ENCODE measurements at regions not wholly inside any gene's neighbourhood (a gene's known extent, or its start where the extent isn't known, plus 50 kb on each side); places are given as distances from the start of the nearest gene placed in this dataset.

DNA sequence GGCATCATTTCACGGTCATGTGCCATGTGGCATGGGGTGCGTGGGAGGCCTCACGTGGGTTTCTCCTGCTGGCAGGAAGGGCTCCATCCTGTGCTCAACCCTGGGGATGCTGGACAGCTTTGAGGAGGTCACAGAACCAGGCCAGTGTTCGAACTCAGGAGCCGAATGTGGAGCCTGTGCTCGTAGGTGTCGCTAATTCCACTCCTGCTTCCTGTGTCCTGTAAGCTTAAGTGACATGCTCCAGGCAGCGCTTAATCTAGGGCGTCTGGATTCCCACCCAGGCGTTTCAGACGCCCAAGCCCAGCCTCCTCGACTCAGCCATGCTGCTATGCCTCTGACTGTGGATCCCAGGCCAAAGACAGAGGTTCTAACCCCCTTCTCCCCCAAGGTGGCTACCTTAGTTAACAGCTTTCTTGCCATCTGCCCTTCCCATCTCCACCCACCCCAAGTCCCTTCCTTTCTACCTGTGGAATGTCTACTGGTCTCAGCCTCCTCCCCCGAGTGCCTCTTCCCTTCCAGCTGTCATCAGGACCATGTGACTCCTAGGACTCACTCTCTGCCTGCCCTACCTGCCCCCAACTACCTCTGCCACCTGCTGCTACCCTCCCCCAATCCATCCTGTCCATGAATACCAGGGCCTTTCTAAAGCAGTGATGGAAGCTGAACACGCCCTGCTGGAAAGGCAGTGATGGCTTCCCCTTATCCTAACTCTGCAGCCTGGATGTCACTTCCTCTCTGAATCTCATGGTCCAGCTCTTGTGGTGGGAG lies 255.1 kb downstream of the CDH26 start:
- DNase-seq (ENCODE audit: low spot score) = no peak

GRCh38 chr20:60214901-60215815 lies 256.9 kb downstream of the CDH26 start:
- DNase-seq (ENCODE audit: low spot score) = no peak

DNA sequence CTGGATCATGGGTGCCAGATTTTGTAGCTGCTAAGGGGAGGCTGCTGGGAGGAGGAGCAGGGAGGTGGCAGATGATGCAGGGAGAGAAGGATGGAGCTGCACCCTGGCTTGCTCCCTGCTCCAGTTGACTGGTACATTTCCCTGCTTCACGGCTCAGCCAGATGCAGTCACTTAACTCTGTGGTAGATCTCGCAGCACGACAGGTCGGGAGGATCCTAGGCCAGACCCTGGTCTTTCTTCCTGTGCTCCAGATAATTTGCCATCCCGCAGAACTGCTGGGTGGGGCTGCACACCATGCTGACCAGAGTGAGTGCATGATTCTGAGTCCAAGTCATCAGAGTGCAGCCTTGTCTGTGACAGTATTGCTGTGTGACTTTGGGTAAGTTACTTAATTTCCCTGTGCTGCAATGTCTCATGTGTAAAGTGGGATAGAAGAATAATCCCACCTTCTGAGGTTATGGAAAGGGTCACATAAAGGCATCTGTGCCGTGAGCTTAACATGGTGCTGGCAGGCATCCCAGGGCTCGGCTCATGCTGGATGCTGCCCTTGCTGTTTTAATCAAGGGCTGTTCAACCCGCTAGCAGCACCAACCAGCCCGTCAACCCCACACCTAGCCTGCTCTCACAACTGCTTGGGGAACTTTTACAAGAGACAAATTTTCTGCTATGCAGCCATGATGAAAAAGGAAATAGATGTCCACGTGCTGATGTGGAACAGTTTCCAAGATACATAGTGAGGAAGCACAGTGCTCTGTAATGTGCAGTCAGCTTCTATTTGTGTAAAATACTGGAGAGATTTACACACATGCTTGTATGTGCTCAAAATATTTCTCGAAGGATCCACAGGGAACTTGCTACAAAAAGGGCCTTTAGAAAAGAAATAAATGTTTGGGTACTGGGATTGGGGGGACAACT lies 257.9 kb downstream of the CDH26 start:
- DNase-seq (ENCODE audit: low spot score) = no peak

DNA sequence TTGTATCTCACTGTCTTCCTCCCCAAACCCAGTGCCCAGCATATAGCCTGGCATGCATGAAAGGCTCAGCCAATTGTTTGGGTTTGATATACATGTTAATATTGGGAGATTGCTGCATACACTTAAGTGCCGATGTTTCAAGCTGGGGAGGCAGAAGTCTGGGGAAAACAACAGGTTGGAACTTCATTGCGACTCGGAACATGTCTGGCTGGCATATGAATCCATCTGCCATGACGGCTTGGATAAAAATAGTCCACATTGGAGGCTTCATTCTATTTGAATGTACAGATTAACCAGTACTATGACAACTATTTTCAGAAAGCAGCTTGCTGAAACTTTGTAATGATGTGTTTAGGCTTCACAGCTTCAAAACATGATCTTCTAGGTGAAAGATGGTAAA lies 261.0 kb downstream of the CDH26 start:
- DNase-seq (ENCODE audit: low spot score) = no peak

DNA sequence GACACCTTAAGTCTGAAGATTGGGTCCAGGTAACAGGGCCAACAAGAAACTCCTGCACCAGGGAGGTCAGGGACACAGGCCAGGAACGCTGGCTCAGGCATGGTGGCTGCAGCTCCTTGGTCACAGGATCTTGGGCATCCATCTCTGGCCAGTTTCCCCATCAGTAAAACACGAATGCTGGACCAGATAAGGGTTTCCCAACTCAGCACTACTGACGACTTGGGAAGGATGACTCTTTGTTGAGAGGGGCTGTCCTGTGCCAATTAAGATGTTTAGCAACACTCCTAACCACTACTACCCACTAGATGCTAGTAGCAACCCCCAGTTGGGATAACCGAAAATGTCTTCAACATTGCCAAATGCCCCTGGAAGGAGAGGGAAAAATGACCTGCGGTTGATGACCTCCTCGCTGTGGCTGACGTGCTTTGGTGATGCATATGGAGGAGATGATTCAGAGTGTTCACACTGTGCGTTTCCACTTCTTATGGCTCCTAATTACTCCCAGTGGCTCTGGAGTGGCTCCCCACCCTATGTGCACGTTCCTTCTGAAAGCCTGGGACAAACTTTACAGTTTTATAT lies 261.9 kb downstream of the CDH26 start:
- no peak for DNase-seq (ENCODE audit: low spot score)

- DNase-seq (ENCODE audit: low spot score) = no peak
These were observed 262.5 kb downstream of the CDH26 start for GRCh38 chr20:60220706-60221105.

- DNase-seq (ENCODE audit: low spot score) = no peak
These were observed 263.4 kb downstream of the CDH26 start for GRCh38 chr20:60221593-60221992.

GRCh38 chr20:60222497-60222896 lies 264.3 kb downstream of the CDH26 start:
- no peak for DNase-seq (ENCODE audit: low spot score)

DNA sequence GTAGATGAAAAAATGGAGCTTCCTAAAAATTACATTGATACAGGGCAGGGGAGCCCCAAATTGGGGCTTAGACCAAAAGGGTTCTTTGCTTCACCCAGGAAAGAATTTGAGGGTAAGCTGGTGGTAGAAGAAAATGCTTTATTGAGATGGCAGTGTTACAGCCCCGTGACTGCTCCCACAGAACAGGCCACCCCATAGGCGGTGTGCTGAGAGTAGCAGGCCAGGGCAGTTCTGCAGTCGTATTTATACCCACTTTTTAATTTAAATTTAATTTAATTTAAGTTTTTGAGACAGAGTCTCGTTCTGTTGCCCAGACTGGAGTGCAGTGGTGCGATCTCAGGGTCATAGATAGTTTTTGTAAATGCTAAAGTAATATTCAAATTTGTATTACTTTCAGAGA lies 265.0 kb downstream of the CDH26 start:
- no peak for DNase-seq (ENCODE audit: low spot score)

DNA sequence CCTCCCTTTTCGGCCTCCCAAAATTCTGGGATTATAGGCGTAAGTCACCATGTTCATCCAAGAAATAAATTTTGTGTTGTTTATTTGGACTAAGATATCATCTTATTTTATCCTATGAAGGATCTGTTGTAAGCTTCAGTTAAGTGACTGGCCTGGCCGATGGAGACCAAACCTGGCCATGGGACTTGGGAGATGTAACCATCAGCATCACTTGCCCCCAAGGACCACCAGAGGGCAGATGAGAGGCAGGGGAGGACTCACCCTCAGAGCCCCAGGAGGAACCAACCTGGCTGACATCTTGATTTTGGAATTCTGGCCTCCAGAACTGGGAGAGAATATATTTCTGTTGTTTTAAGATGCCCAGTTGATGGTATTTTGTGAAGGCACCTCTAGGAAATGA lies 266.7 kb downstream of the CDH26 start:
- DNase-seq (ENCODE audit: low spot score) = no peak

GRCh38 chr20:60228255-60228654 lies 270.0 kb downstream of the CDH26 start:
- no peak for DNase-seq (ENCODE audit: low spot score)

GRCh38 chr20:60232380-60232779 lies 274.2 kb downstream of the CDH26 start:
- no peak for DNase-seq (ENCODE audit: low spot score)

DNA sequence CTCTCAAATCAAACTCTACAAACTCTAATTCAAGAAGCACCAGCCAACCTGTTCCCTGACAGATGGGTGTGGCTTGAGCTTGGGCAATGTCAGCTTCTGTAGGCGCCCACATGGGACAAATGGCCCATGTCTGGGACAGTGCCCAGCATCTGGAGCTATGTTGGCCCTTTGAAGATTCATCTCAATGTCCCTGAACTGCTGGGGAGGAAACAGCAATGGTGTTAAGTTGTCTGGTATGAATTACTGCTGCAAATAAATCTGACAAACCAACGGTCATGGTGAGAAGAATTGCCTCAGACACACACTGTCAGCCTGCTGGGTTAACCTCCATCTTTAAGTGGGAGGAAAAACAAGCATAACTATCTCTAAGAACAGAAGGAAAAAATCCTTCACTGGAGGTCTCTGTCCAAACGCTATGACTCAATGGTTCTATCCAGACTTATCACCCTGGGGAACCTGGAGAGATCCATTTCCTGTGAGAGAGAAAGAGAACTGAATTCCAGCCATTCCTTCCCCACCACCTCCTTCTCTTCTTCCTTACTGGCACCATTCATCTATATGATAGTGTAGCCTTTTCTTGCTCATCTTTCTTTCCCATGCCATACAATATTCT lies 274.9 kb downstream of the CDH26 start:
- DNase-seq (ENCODE audit: low spot score) = no peak

DNA sequence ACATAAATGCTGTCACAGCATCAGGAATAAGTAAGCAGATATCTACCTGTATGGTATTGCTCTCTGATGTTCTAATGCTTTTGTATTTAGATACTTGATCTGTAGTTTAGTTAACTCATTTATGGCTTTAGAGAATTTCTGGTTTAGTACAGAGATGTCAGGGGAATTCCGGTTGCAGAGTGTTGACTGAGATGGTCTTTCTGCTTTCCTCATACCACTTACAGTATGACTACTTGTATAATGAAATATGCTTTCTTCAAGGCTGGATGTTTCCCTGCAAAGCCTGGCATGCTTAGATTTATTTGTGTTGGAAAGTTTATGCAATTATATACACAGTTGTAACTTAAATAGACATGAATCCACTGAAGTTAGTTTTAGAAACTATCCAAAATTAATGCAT lies 278.4 kb downstream of the CDH26 start:
- peak; percentile 4 for DNase-seq (ENCODE audit: low spot score)

GRCh38 chr20:60237981-60238380 lies 279.8 kb downstream of the CDH26 start:
- DNase-seq (ENCODE audit: low spot score) = no peak

GRCh38 chr20:60238992-60239660 lies 280.9 kb downstream of the CDH26 start:
- no peak for DNase-seq (ENCODE audit: low spot score)

- DNase-seq (ENCODE audit: low spot score) = no peak
These were observed 281.7 kb downstream of the CDH26 start for GRCh38 chr20:60239956-60240355.

DNA sequence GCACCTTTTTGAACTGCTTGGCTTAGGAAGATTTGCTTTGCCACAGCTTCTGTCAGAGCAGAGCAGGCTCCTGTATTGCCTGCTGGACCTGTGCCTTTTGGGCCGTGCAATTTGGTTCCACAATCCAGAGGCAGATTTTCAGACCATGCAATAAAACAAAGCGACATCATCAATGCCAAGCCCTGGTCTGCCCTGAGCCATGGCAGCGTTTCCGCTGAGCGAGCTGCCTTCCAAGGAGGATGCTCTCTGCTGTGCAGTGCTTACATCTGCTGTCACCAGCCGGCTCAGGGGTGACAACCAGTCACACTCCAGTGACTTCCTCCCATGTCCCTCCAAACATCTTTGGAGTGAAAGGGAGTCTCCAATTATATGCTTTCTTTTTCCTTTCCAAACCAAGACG lies 282.2 kb downstream of the CDH26 start:
- no peak for DNase-seq (ENCODE audit: low spot score)

DNA sequence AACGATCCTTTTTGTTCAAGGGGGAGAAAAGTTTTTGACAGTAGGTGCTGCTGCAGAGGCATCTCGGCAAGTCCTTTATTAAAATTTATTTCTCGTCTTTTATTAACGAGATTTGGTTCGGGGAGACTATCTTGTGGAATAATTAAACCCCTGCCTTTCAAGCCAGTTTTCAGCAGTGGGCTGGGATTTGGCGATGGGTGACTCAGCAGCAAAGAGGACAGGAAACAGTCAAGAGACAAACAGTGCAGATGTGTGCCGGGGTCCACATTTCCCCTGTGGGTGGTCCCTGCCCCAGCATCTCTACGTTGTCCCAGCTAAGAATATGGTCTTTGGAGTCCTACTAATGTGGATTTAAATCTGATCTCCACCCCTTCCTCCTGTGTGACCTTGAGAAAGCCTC lies 282.8 kb downstream of the CDH26 start:
- DNase-seq (ENCODE audit: low spot score) = no peak

GRCh38 chr20:60242836-60243505 lies 284.7 kb downstream of the CDH26 start:
- no peak for DNase-seq (ENCODE audit: low spot score)
